ENCODE measurements at regions not wholly inside any gene's neighbourhood (a gene's known extent, or its start where the extent isn't known, plus 50 kb on each side); places are given as distances from the start of the nearest gene placed in this dataset.
A peak's percentile ranks its signal among the peaks of the same experiment; 100 is the strongest.
"Not testable (repeated sequence)": the region's sequence is repeated elsewhere in the genome, so short reads cannot be mapped to it uniquely, and the experiment has no call there.

DNA sequence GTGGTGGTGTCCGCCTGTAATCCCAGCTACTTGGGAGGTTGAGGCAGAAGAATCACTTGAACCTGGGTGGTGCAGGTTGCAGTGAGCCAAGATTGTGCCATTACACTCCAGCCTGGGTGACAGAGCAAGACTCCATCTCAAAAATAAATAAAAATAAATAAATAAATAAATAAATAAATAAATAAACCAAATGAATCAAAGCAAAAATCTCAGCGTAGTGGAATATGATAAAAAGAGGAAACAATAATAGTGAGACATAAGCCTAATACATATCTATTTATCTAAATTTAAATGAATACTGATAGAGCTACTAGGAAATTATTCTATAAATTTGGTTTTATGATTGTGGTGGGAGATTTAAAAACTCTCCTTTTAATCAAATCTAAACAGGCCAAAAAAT is 124.2 kb downstream of the B3GNT2 start:
- DNase-seq; H3K9me3 Mint-ChIP-seq (ENCODE audit: insufficient read depth); H3K36me3 ChIP-seq (replicated peaks in 1 of 2; ENCODE audit: control extremely low read depth in 1 of 2, control insufficient read depth in 1 of 2, extremely low read depth in 1 of 2, insufficient read depth in 2 of 2, low read length in 1 of 2); H3K27me3 ChIP-seq (replicated peaks in 1 of 4; ENCODE audit: control extremely low read depth in 1 of 4, control insufficient read depth in 3 of 4, insufficient read depth in 4 of 4, low read length in 3 of 4); H3K27me3 Mint-ChIP-seq; ATAC-seq (ENCODE audit: low read depth); H3K4me2 ChIP-seq (replicated peaks; ENCODE audit: low read depth, low read length, poor library complexity, severe bottlenecking); H3K4me3 ChIP-seq (ENCODE audit: control extremely low read depth in 1 of 5, extremely low read depth in 1 of 5, insufficient read depth in 1 of 5, low read depth in 2 of 5, low read length in 4 of 5); H3K27ac ChIP-seq (ENCODE audit: low read length in 2 of 2); H3K9ac ChIP-seq (ENCODE audit: low read length); H4K20me1 ChIP-seq (ENCODE audit: control insufficient read depth, insufficient read depth, low read length, poor library complexity, severe bottlenecking); H2AFZ ChIP-seq (ENCODE audit: insufficient read depth, low read depth, low read length, poor library complexity, severe bottlenecking); intact Hi-C loops (cut with micrococcal nuclease); POLR2A ChIA-PET; CTCF ChIA-PET; H3K4me3 Mint-ChIP-seq; H3K79me2 ChIP-seq (ENCODE audit: control insufficient read depth, insufficient read depth, low read length); H3K27ac Mint-ChIP-seq: not testable (repeated sequence)
- Histone ChIP-seq H3K9me3 (ENCODE audit: control extremely low read depth in 1 of 3, control insufficient read depth in 2 of 3, insufficient read depth in 1 of 3, low read length in 2 of 3) (peaks cover 1 to 11% (median 2%) of the 10 kb centered on the region in 3 donors), H3K4me1 (ENCODE audit: control insufficient read depth in 2 of 2, insufficient read depth in 2 of 2, low read length in 2 of 2) (peaks cover 31 to 34% of the 10 kb centered on the region in 2 donors)
- WGBS (ENCODE audit: insufficient coverage): no CpG with 5 or more reads among the region's 2 CpGs
- H3K4me1 Mint-ChIP-seq: peaks cover 31% of the 10 kb centered on the region

DNA sequence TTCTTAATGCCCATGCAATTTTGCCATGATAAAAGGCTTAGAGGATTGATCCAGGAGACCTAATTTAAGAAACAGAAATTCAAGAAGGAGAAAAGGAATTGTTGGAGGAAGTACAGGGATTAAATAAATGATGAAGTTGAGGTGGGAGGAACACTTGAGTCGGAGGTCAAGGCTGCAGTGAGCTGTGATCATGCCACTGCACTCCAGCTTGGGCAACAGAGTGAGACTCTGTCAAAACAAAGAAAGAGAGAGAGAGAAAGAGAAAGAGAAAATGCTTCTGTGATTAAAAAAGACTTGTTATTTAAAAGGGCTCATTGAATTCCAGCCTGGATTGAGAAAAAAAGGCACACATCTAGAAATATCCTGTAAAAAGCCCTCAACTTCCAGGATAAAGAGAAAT is 123.2 kb downstream of the B3GNT2 start:
- peak overlapping the region; percentile 35 for H3K4me3 Mint-ChIP-seq
- H3K4me3 ChIP-seq (ENCODE audit: control extremely low read depth in 1 of 5, extremely low read depth in 1 of 5, insufficient read depth in 1 of 5, low read depth in 2 of 5, low read length in 4 of 5): no peak overlapping the region
- no peaks in the 10 kb centered on the region for H3K27me3 Mint-ChIP-seq
- H3K36me3 ChIP-seq (replicated peaks in 1 of 2; ENCODE audit: control extremely low read depth in 1 of 2, control insufficient read depth in 1 of 2, extremely low read depth in 1 of 2, insufficient read depth in 2 of 2, low read length in 1 of 2): no peaks in the 10 kb centered on the region
- CTCF ChIA-PET: no interaction called here
- H3K79me2 ChIP-seq (ENCODE audit: control insufficient read depth, insufficient read depth, low read length): no peaks in the 10 kb centered on the region
- peak overlapping the region; percentile 14 for H3K9ac ChIP-seq (ENCODE audit: low read length)
- H3K4me2 ChIP-seq (replicated peaks; ENCODE audit: low read depth, low read length, poor library complexity, severe bottlenecking): peak overlapping the region; percentile 58
- H3K4me1 Mint-ChIP-seq: peaks cover 39% of the 10 kb centered on the region
- no peaks in the 10 kb centered on the region for H4K20me1 ChIP-seq (ENCODE audit: control insufficient read depth, insufficient read depth, low read length, poor library complexity, severe bottlenecking)
- POLR2A ChIA-PET: no interaction called here
- 13% methylated on average over 1 of the region's 1 CpG for WGBS (ENCODE audit: insufficient coverage)
- H3K27ac Mint-ChIP-seq: peak overlapping the region; percentile 62
- DNase-seq (no peak), ATAC-seq (ENCODE audit: low read depth) (no peak)
- intact Hi-C loops (cut with micrococcal nuclease): no loop called here
- H3K9me3 Mint-ChIP-seq (ENCODE audit: insufficient read depth): no peaks in the 10 kb centered on the region
- TF ChIP-seq, protein P1, sequence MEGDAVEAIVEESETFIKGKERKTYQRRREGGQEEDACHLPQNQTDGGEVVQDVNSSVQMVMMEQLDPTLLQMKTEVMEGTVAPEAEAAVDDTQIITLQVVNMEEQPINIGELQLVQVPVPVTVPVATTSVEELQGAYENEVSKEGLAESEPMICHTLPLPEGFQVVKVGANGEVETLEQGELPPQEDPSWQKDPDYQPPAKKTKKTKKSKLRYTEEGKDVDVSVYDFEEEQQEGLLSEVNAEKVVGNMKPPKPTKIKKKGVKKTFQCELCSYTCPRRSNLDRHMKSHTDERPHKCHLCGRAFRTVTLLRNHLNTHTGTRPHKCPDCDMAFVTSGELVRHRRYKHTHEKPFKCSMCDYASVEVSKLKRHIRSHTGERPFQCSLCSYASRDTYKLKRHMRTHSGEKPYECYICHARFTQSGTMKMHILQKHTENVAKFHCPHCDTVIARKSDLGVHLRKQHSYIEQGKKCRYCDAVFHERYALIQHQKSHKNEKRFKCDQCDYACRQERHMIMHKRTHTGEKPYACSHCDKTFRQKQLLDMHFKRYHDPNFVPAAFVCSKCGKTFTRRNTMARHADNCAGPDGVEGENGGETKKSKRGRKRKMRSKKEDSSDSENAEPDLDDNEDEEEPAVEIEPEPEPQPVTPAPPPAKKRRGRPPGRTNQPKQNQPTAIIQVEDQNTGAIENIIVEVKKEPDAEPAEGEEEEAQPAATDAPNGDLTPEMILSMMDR (IDR thresholded peaks at IDR 0.05): no peak
- no peak for TF ChIP-seq EZH2 (IDR thresholded peaks at IDR 0.05; ENCODE audit: borderline replicate concordance, insufficient read depth, low read depth, low read length, poor library complexity, severe bottlenecking)
- peaks cover 41 to 43% of the 10 kb centered on the region in 2 donors for H3K4me1 ChIP-seq (ENCODE audit: control insufficient read depth in 2 of 2, insufficient read depth in 2 of 2, low read length in 2 of 2)
- H3K27ac ChIP-seq (ENCODE audit: low read length in 2 of 2): peak overlapping the region; percentile 18 to 67
- H3K27me3 ChIP-seq (replicated peaks in 1 of 4; ENCODE audit: control extremely low read depth in 1 of 4, control insufficient read depth in 3 of 4, insufficient read depth in 4 of 4, low read length in 3 of 4): no peaks in the 10 kb centered on the region
- H3K9me3 ChIP-seq (ENCODE audit: control extremely low read depth in 1 of 3, control insufficient read depth in 2 of 3, insufficient read depth in 1 of 3, low read length in 2 of 3): no peaks in the 10 kb centered on the region
- H2AFZ ChIP-seq (ENCODE audit: insufficient read depth, low read depth, low read length, poor library complexity, severe bottlenecking): peak overlapping the region; percentile 20

All from B cell (primary cell).